CD4-positive, alpha-beta T cell treated with Interferon gamma for 1 hour (primary cell): ENCODE measurements at regions not wholly inside any gene's neighbourhood (a gene's known extent, or its start where the extent isn't known, plus 50 kb on each side); places are given as distances from the start of the nearest gene placed in this dataset.

Source experiments
- DNase-seq: peaks from one replicate; pipeline ENCODE4 v3.0.0-alpha.2; 2020

- DNase-seq = no peak
These were observed 447.3 kb downstream of the ARHGEF28 start for GRCh38 chr5:74073257-74073656.

DNA sequence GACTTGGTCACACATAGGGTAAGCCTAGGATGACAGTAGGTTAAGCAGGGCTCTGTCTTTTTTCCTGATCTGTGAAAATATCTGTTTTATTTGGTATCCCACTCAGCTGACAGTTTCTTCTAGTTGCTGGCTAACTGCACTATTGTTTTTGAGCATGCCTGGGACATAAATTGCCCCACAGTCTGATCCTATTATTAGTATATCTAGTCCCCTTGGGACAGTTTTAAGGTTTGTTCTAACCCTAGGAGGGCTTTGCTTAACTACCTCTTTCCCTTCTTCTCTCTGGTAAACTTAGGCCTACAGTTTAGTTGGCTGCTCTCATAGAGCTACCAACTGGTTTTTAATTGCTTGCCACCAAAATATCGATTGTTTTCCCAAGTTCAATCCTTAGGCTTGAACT is 446.6 kb downstream of the ARHGEF28 start:
- DNase-seq = no peak

GRCh38 chr5:74070766-74071165 is 444.8 kb downstream of the ARHGEF28 start:
- DNase-seq = no peak

GRCh38 chr5:74069741-74070140 is 443.7 kb downstream of the ARHGEF28 start:
- no peak for DNase-seq

DNA sequence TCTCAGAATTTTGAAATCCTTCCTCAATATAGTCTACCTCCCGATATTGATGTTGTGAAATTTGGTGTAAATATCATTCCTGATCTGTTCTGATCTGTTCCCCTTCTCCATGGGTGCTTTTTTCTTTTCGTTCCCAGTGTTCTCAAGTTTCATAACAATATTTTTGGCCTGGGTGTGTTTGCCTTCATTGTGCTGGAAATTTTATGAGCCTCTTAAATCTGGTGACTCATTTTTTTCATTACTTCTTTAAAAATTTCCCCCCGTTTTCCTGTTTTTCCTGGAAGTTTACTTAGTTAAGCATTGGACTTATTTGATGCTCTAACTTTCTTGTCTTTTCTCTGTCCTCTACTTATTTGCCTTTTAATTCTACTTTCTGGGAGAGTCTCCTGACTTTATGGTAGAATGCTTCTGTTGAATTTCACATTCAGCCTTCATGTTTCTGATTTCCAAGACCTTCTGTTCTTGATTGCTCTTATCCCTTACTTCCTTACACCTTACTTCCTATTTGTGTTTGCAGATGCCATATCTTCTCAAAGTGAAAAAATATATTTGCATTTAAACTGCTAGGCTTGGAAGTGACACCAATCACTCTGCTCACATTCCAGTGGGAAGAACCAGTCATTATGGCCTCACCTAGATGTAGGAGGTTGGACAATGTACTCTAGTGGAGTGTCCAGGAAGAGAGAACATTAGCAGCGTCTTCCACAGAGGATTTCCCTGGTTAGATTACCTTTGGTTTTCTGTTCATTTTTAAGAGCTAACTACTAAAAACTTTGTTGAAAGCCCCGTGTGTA is 441.9 kb downstream of the ARHGEF28 start:
- DNase-seq = no peak

GRCh38 chr5:74064911-74065310 is 438.9 kb downstream of the ARHGEF28 start:
- DNase-seq = no peak

DNA sequence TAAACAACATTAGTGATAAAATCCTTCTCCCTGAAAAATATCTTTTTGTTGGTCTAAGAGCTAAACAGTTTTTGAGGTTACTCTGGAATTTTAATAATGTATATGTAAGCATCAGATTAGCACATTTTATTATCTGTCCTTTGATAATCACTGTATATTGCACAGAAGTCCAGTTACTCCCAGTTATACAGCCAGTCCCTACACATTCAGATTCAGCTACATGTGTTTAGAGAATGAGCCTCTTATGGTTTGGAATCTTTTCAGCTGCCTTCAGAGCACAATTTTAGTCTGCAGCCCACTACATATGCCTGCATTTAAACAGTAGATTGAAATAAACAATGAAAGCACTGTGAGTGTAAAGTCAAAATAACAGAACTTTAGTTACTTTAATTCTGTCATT is 438.2 kb downstream of the ARHGEF28 start:
- DNase-seq = no peak

GRCh38 chr5:74063821-74064220 is 437.8 kb downstream of the ARHGEF28 start:
- DNase-seq = no peak

DNA sequence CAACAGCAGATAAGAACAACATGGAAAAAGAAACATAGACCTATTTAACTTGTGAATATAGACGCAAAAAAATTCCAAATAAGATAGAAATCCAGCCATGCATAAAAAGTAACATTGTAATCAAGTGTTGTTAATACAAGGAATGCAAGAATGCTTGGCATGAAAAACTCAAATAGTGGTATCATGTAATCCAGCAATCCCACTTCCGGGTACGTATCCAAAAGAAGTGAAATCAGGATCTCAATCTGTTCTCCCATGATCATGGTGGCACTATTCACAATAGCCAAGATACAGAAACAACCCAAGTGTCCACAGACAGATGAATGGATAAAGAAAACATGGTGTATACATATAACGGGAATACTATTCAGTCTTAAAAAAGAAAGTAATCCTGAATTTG is 437.4 kb downstream of the ARHGEF28 start:
- no peak for DNase-seq

GRCh38 chr5:74061292-74061691 is 435.3 kb downstream of the ARHGEF28 start:
- no peak for DNase-seq

GRCh38 chr5:74059706-74060105 is 433.7 kb downstream of the ARHGEF28 start:
- no peak for DNase-seq

DNA sequence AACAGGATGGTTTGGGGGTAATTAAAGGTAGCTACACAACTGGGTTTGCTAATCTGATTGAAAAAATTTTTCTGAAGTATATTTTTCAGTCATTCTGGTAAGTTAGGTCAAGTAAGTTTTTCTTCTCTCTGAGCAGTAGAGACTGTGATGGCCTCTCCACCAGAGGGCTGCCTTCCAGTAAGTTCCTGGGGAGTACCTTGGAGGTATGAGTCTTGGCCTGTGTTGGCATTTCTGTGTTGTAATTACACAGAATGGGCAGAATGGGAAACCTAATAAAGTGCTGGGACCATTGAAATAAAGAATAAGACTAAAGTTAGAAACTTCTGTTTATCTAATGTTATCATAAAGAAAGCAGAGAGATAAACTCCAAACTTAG is 430.8 kb downstream of the ARHGEF28 start:
- DNase-seq = no peak

GRCh38 chr5:74056107-74056788 is 430.3 kb downstream of the ARHGEF28 start:
- DNase-seq = no peak

GRCh38 chr5:74055486-74056106 is 429.6 kb downstream of the ARHGEF28 start:
- DNase-seq = no peak

- no peak for DNase-seq
These were observed 428.8 kb downstream of the ARHGEF28 start for GRCh38 chr5:74054641-74055421.

DNA sequence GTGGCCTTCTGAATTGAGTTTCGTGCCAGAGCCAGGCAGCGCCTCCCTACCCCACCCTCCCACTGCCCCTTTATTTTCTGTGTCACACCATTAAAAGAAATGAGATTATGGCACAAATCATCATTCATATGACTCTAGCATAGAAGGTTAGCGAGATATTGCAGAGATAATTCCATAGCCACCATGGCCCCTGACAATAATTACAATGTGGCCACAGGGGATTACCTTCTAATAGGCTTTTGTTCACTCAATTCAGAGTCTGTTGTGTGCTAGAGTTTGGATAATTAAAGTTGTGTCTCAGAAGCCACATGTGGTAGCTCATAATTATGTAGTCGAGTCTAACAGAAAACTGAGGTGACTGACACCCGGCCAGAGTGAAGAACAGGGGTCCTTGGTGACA is 428.1 kb downstream of the ARHGEF28 start:
- DNase-seq = no peak

DNA sequence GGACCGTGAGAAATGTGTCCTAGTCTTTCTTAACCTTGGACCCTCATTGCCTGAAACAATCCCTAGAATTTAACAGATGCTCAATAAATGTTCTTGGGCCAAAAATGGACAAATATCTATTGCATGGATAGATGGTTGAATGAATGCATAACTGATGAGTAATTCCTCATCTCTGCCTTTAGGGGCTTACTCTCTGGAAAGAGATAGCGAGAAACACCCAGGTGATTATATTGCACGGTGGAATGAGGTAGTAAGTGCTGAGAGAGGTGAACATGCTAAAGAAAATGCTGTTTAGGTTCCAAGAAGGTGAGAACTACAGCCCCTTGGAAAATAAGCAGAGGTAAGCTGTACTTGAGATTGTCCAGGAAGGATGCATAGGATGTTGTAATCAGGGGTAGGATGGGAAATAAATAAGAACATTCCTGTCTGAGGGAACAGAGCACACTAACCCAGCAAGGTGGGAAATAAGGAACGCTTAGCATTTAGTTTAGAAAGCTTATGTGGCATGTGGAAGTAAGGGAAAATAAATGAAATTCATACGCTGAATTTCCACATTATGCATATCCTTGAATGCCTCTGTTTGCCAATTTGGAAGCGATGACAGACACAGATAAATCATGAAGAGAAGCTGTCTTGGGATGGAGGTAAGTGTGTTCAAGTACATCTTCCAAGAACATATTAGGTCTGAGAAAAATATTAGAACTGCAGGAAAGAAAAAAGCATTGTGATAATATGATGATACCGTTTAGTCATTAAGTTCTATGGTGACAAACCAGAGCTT is 426.6 kb downstream of the ARHGEF28 start:
- DNase-seq = no peak

DNA sequence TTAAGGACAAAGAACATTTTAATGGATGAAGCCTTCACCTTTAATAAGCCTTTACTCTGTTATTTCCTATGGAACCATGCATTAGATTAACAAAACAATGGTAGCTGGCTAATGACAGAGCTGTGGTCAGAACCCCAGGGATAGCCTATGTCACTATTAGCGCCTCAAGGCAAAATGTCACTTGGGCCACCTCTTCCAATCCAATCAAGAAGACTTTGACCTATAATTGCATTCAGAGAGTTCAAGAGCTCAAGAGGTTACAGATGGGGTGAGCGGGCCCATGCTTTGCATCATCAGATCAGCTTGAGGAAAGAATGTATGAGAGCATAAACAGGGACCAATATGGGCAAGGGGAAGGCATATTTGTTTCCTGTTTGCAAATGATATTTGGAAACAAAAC is 425.1 kb downstream of the ARHGEF28 start:
- DNase-seq = no peak

DNA sequence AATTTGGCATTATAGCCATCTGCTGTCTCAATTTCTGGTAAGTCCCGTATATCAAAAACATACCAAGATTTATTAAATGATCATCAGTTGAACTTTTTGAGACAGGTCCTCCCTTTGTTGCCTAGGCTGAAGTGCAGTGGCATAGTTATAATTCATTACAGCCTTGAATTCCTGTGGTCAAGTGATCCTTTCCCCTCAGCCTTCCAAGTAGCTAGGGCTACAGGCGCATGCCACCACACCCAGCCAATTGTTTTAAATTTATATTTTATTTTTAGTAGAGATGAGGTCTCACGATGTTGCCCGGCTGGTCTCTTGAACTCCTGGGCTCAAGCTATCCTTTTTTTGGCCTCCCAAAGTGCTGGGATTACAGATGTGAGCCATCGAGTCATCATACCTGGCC is 418.9 kb downstream of the ARHGEF28 start:
- DNase-seq = no peak

- no peak for DNase-seq
These were observed 417.0 kb downstream of the ARHGEF28 start for GRCh38 chr5:74042959-74043358.

GRCh38 chr5:74042559-74042958 is 416.6 kb downstream of the ARHGEF28 start:
- no peak for DNase-seq

DNA sequence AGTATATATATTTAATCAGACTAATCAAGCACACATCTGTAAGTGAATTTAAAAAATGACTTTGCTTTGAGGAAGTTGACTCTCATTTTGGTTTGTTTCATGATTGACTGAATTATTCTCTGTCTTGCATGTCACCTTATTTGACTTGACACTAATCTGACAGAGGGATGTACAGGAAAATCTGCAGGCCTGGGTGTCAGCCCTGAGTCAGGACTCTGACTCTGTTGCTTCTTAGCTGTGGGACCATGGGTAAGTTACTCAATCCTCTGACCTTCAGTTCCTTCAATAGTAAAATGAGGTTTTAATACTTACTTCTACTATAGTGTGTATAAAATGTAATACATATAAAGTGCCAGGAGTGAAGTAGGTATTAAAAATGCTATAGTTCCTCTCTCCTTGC is 415.9 kb downstream of the ARHGEF28 start:
- no peak for DNase-seq
